Stimulated activated CD4-positive, alpha-beta T cell treated with anti-CD3 and anti-CD28 coated beads, Interleukin-4, amount 100 ng/mL, for 24 hours (primary cell): ENCODE measurements at regions not wholly inside any gene's neighbourhood (a gene's known extent, or its start where the extent isn't known, plus 50 kb on each side); places are given as distances from the start of the nearest gene placed in this dataset.

Experiments
- DNase-seq: peaks from one replicate; pipeline ENCODE4 v3.0.0-alpha.2; 2020

DNA sequence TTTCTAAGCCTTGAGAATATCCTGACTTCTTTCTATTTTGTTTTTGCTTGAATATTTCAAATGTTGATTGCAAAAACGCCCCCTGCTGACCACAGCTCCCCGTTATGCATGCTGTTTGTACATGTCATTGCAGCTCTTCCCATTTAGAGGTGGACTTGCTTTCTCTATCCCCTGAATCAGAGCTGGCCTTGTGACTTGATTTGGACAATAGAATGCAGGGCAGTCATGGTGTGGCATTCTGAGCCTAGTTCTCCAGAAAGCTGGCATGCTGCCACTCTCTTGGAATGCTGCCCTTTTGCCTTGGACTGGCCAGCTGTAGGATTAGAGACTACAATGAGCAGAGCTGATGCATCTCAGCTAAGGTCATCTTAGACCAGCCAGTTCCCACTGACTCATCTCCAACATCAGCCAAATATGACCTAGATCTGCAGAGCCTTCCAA, 1561.5 kb downstream of the MRPL39 start:
- peak; percentile 6 for DNase-seq

GRCh38 chr21:24045373-24045772, 1561.9 kb downstream of the MRPL39 start:
- DNase-seq = no peak

DNA sequence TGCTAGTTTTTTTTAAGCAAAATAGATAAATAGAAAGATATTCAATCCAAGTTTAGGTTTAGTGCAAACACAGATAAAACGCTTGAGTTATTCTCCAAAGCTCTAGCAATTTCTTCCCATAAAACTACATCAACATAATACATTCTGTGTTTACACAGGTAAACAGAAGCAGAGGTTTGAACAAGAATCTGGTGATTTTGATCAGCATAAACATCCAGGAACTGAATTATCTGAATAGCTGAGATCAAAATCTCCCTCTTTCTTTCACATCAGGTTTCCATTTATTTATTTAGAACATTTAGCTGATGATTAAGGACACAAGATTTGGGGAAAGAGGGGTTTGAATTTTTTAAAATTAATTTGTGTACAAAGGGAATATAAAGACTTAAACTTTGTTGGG, 1564.6 kb downstream of the MRPL39 start:
- no peak for DNase-seq

DNA sequence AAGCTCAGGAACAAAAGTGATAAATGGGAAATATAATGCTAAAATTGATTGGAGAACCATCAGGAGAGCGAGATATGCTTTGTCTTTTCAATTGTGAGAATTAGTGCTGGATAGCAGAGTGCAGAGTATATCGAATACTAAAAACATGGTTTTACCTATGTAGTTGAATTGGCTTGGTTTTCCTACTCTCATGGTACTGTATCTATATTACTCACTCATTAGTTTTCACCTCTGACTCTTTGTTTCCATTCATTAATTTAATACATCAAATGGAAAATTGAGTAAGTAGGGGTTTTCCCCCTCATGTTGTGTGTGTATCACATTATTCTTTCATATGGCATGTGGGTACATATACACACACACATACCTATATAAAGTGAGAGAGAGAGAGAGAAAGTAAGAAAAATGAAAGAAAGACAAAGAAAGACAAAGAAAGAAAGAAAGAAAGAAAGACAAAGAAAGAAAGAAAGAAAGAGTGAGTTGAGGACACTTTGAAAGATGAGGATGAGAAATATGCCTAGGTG, 1574.5 kb downstream of the MRPL39 start:
- DNase-seq = no peak

DNA sequence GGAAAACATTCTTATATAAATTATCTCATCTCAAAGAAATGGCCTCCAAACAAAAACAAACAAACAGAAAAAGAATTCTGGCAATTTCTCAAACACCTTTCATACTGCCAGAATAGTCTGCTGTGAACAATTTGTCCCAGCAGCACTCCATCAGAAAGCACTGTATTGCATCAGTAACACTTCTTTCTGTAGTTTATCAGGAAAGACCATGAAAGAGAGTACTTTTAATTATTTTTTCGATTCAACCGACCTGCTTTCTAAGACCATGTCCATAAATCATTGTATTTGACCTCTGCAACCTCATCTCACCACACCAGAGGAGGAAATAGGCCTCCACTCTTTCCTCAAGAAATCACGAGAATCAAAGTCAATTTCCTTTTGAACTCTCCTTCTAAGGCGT, 1579.9 kb downstream of the MRPL39 start:
- no peak for DNase-seq

GRCh38 chr21:24025101-24025500, 1582.2 kb downstream of the MRPL39 start:
- no peak for DNase-seq

- DNase-seq = no peak
Measured at GRCh38 chr21:24023936-24024335, 1583.3 kb downstream of the MRPL39 start.

GRCh38 chr21:24023402-24023801, 1583.9 kb downstream of the MRPL39 start:
- DNase-seq = no peak

DNA sequence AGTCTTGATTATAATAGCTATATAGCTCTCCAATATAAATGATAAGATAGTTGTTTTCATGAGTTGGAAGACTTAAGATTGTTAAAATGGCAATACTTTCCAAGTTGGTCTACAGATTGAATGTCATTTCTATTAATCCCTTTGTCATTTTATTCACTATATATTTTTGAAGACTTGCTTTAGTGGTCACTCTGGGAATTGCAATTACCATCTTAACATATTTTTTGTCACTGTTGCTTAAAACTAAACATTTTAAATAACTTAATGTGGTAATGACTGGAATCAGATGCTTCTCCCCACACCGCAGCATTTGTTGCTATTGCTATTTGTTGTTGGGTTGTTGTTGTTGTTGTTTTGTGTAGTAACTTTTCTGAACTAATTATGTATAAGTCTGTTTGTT, 1592.9 kb downstream of the MRPL39 start:
- DNase-seq = no peak

GRCh38 chr21:24011087-24011486, 1596.2 kb downstream of the MRPL39 start:
- DNase-seq = no peak

DNA sequence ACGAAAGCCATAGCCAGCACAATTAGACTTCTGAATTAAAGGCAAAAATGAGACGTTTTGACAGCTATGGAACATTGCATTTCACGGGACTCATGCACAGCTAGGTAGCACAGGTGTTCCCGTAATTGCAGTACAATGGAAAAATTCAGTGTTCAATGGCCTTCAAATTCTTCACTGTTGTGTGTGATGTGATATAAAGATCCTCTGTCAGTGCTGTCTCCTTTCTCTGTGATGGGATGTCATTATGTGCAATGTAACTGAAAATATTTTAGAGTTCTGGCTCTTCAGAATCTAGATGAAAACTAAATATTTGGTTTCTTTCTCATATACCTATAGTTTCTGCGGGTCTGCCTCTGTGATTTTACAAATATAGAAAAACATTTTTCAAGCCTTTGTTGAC, 1599.7 kb downstream of the MRPL39 start:
- no peak for DNase-seq

- DNase-seq = no peak
Measured at GRCh38 chr21:23986987-23987386, 1620.3 kb downstream of the MRPL39 start.

DNA sequence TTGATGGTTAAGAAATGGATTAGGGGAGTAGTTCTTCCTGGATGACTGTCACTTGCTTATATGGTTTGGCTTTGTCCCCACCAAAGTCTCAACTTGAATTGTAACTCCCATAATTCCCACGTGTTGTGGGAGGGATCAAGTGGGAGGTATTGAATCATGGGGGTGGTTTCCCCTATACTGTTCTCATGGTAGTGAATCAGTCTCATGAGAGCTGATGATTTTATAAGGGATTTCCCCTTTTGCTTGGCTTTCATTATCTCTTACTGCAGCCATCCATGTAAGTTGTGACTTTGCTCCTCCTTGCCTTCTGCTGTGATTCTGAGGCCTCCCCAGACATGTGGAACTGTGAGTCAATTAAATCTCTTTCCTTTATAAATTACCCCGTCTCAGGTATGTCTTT, 1621.1 kb downstream of the MRPL39 start:
- DNase-seq = no peak

DNA sequence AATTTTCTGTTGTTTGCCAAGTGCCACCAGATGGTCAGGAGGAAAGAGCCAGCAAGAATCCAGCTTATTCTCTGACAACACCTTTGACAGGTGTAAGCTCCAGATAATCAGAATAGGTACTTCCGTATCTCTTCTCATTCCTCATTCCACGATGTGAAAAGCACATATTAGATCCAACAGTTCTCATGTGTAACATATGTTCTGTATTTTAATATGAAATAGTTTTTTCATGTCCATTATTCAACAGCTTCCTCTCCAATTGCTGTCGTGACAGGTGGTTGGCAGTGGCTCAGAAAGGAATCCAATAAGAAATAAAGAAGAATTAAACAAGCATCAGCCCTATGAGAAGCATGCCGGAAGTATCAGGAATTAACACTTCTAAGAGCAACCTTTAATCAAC, 1624.7 kb downstream of the MRPL39 start:
- no peak for DNase-seq

DNA sequence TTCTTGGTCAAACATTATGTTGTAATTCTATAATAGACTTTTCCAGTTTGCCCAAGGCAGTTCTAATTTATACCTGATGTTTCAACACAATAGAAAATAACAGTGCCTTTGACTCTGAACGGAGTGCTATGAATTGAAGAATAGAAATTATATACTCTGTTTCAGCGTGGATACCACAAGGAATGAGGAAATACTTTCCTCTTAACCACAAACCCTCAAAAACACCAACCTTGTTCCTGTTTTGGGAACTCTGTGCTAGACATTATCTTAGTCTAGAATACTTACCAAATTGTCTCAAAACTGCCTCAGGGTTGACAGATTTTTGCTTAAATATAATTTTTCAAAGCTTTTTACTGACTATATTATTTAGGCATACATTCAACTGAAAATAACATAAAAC, 1629.3 kb downstream of the MRPL39 start:
- DNase-seq = no peak

DNA sequence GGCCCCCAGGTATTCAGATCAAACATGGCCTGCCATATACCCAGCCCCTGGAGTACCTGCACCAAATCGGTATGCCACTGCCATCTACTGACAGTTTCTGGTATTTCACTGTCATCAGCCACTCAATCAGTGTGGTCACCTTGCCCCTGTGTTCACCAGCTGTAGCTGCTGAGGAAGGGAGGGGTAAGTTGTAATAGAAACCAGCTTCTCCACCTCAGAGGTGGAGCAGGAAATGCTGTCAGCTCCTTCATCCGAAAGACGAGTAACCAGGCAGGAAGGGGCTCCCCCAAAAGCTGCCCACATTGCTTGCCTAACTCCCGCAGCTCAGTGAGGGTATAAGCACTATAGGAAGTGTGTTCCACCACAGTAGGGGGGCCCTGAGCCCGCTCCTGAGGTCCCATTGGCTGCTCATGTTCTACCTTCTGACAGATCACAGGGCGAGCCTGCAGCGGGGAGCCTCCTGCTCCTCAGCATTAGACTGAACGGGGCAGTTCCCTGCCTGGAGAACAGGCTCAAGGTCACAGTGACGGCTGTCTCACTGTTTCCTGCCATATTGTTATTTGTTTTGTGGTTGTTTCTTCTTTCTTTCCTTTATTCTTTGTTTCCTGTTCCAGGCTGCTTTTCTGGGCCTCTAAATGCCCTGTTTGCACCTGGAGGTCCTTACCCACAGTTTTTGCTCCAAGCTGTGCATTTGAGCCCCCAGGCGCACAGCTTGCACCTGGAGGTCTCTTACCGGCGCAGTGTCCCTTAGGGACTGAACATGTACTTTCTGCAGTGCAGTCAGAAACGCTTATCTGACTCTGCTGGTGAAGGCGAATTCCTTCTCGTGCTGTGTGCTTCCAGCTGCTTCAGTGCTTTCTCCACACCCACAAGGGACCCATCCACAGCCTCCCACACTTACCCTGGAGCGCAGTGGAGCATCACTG, 1638.3 kb downstream of the MRPL39 start:
- peak; percentile 74 for DNase-seq

- no peak for DNase-seq
Measured at GRCh38 chr21:23968008-23968407, 1639.3 kb downstream of the MRPL39 start.

DNA sequence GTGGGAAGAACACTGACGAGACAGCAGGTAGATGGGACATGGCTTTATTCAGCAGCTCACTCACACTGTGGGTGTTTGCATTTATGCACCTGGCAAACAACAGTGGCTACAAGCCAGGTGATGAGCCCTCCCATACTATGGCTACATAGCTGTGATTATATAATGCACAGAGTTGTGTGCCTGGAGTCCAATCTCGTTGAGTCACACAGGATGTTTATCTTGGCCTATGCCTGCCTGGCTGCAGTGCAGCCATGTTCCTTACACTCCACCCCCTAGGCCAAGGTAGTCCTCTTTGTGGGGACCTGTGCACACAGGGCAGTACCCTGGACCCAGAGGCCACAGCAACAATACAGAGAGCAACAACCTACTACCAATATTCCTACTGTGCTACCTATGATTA, 1643.8 kb downstream of the MRPL39 start:
- no peak for DNase-seq

GRCh38 chr21:23960769-23961168, 1646.5 kb downstream of the MRPL39 start:
- DNase-seq = no peak

DNA sequence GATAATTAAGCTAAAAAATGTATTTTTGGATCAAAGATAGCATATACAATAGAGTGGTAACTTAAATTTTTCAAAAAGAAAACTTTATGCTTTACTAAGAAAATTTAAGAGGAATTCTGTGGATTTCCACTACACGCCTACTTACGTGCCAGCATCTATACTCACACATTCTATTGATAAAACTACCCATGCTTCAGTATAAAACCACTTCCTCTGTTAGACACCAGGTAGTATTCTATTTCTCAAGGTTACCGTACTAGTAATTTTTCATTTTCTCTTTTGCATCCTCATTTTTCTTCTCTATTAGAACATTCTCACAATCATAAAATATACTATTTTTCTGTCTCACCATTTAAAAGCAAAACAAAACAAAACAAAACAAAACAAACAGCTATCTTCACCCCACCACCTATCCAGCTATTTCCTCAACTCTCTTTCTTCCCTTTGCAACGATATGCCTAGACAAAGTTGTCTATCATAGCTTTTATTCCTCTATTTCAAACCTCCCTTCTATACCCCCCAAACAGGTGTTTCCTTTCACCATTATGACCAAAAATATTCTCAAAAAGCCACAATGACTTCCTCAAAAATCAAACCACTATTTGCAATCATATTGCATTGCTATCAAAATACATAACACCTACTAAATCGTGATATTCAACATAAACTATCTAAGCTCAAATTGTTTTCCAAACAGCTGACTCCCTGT, 1652.0 kb downstream of the MRPL39 start:
- no peak for DNase-seq

DNA sequence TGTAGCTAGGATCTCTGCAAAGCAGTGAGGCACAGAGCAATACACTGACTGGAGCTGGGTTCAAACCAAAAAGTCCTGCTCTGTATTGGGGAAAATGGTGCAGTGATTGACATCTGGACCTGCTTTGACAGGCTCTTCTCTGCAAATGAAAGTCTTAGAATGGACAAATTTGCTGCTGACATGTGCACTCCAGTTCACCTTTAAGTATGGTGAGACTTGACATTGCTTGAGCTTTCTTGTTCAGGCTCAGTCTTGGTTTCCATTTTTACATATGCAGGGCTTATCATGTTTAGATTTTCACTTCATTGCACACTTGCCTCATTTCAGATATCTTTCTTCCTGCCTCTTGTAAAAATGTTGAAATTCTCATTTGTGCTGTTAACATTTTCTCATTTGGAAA, 1655.0 kb downstream of the MRPL39 start:
- no peak for DNase-seq

DNA sequence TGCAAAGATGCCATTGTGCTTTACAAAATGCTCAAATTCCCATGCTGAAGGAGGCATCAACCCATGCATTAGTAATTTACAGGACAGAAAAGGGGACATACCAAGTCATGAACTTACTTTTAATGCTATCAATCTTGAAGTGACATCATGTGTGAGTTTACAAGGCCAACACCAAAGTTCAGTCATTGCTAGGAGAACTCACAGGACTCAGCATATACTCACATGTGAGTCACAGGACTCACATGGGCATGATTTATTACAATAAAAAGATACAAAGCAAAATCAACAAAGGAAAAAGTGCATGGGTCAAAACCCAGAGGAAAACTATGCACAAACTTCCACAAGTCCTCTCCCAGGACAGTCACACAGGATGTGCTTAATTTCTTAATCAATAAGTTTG, 1656.0 kb downstream of the MRPL39 start:
- no peak for DNase-seq

- no peak for DNase-seq
Measured at GRCh38 chr21:23950344-23950743, 1656.9 kb downstream of the MRPL39 start.

- no peak for DNase-seq
Measured at GRCh38 chr21:23949493-23949892, 1657.8 kb downstream of the MRPL39 start.
